Fibroblast of skin of right quadriceps (primary cell): ENCODE measurements at regions not wholly inside any gene's neighbourhood (a gene's known extent, or its start where the extent isn't known, plus 50 kb on each side); places are given as distances from the start of the nearest gene placed in this dataset.
A peak's percentile ranks its signal among the peaks of the same experiment; 100 is the strongest.

ENCODE experiments used
- DNase-seq: peaks from one replicate; pipeline ENCODE4 v3.0.0-alpha.2; 2013

GRCh38 chr2:100627330-100628300, 64.8 kb downstream of the PDCL3 start:
- no peak for DNase-seq

GRCh38 chr2:100628506-100628905, 65.7 kb downstream of the PDCL3 start:
- no peak for DNase-seq

- no peak for DNase-seq
Measured at GRCh38 chr2:100629309-100629708, 66.5 kb downstream of the PDCL3 start.

GRCh38 chr2:100630473-100630977, 67.7 kb downstream of the PDCL3 start:
- DNase-seq: no peak

- no peak for DNase-seq
Measured at GRCh38 chr2:100632037-100632436, 69.2 kb downstream of the PDCL3 start.

GRCh38 chr2:100632759-100633158, 70.0 kb downstream of the PDCL3 start:
- DNase-seq: no peak

- DNase-seq: no peak
Measured at GRCh38 chr2:100639588-100640390, 77.0 kb downstream of the PDCL3 start.

- DNase-seq: peak; percentile 3
Measured at GRCh38 chr2:100640431-100641124, 77.8 kb downstream of the PDCL3 start.

GRCh38 chr2:100641125-100641435, 78.3 kb downstream of the PDCL3 start:
- no peak for DNase-seq

- no peak for DNase-seq
Measured at GRCh38 chr2:100642425-100642824, 79.6 kb downstream of the PDCL3 start.

- no peak for DNase-seq
Measured at GRCh38 chr2:100643467-100643866, 80.7 kb downstream of the PDCL3 start.

- no peak for DNase-seq
Measured at GRCh38 chr2:100643906-100644501, 81.2 kb downstream of the PDCL3 start.

GRCh38 chr2:100645695-100646429, 83.1 kb downstream of the PDCL3 start:
- DNase-seq: no peak

GRCh38 chr2:100647709-100648108, 84.9 kb downstream of the PDCL3 start:
- DNase-seq: no peak

GRCh38 chr2:100650151-100650550, 87.4 kb downstream of the PDCL3 start:
- no peak for DNase-seq

GRCh38 chr2:100653449-100654035, 90.7 kb downstream of the PDCL3 start:
- DNase-seq: no peak

GRCh38 chr2:100654611-100655010, 91.8 kb downstream of the PDCL3 start:
- no peak for DNase-seq

- DNase-seq: no peak
Measured at GRCh38 chr2:100655446-100655845, 92.7 kb downstream of the PDCL3 start.

GRCh38 chr2:100655936-100656534, 93.2 kb downstream of the PDCL3 start:
- no peak for DNase-seq

- no peak for DNase-seq
Measured at GRCh38 chr2:100658017-100658416, 95.2 kb downstream of the PDCL3 start.
